SJCRH30 (cell line): ENCODE measurements at regions not wholly inside any gene's neighbourhood (a gene's known extent, or its start where the extent isn't known, plus 50 kb on each side); places are given as distances from the start of the nearest gene placed in this dataset.

ENCODE experiments used
- DNase-seq, 2 experiments: peaks; one replicate each; pipeline ENCODE4 v3.0.0-alpha.2; 2015 to 2020
- H3K27ac ChIP-seq: fragments of 250-450 bp; sonication (Bioruptor Pico); 2 replicates; pipeline ENCODE4 v1.5.1; 2020; ENCODE audit warnings: mild to moderate bottlenecking, moderate library complexity
- H3K27me3 ChIP-seq: fragments of 250-450 bp; sonication (Bioruptor Pico); 2 replicates; pipeline ENCODE4 v1.5.1; 2020; ENCODE audit warnings: mild to moderate bottlenecking, moderate library complexity
- H3K36me3 ChIP-seq: fragments of 250-450 bp; sonication (Bioruptor Pico); 2 replicates; pipeline ENCODE4 v1.5.1; 2020; ENCODE audit warnings: mild to moderate bottlenecking, moderate library complexity
- H3K4me1 ChIP-seq: fragments of 250-450 bp; sonication (Bioruptor Pico); 2 replicates; pipeline ENCODE4 v1.5.1; 2020; ENCODE audit warnings: mild to moderate bottlenecking, moderate library complexity
- H3K4me3 ChIP-seq: fragments of 250-450 bp; sonication (Bioruptor Pico); 2 replicates; pipeline ENCODE4 v1.5.1; 2020; ENCODE audit warnings: mild to moderate bottlenecking, moderate library complexity
- H3K9me3 ChIP-seq: fragments of 250-450 bp; sonication (Bioruptor Pico); replicated peaks from 2 replicates; pipeline ENCODE4 v1.5.1; 2020; ENCODE audit warnings: mild to moderate bottlenecking, moderate library complexity

- H3K27ac ChIP-seq = no peak overlapping the region
- no peak overlapping the region for H3K4me3 ChIP-seq
- H3K36me3 ChIP-seq = no peaks in the 10 kb centered on the region
- H3K4me1 ChIP-seq = no peaks in the 10 kb centered on the region
- no peaks in the 10 kb centered on the region for H3K27me3 ChIP-seq
- DNase-seq = no peak
- no peaks in the 10 kb centered on the region for H3K9me3 ChIP-seq
Observed at GRCh38 chr5:8322484-8322883, 453.5 kb downstream of the MTRR start.

DNA sequence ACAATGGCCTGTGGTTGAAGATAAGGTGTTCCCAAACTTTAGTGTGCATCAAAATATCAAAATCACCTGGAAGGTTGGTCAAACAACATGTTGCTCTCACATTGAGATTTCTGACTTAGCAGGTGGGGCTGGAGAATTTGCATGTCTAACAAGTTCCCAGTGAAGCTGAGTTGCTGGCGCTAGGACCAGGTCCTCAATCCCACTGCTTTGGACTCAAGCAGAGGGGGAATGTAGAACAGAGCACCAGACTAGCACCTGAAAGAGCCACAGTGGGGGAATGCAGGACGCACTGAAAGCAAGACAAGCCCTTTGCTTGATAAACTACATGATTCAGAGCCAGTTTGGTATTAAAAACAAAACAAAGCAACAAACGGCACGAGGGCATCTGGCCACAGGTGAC, 458.1 kb downstream of the MTRR start:
- no peak for DNase-seq
- Histone ChIP-seq H3K27me3 (no peaks in the 10 kb centered on the region), H3K4me1 (no peaks in the 10 kb centered on the region), H3K27ac (no peak overlapping the region), H3K4me3 (no peak overlapping the region), H3K9me3 (no peaks in the 10 kb centered on the region), H3K36me3 (no peaks in the 10 kb centered on the region)

DNA sequence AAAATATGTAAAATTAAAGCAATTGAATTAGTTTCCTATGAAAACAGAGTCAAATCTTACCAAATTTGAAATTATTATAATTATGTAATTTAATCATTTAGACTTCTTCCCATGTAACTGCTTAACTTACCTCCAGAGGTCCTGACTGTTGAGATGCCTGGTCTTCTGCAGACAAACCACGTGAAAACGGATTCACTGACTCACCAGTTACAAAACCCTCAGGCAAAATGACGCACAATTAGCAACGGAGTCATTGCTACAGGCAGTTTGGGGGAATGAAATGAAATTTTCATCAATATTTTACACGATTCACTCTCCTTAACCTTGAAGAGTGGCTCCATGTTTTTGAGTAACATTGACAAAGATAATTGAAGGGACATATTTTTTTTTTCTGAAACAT, 460.8 kb downstream of the MTRR start:
- H3K27ac ChIP-seq = no peak overlapping the region
- no peak overlapping the region for H3K4me3 ChIP-seq
- H3K36me3 ChIP-seq = no peaks in the 10 kb centered on the region
- H3K4me1 ChIP-seq = no peaks in the 10 kb centered on the region
- H3K9me3 ChIP-seq = no peaks in the 10 kb centered on the region
- H3K27me3 ChIP-seq = no peaks in the 10 kb centered on the region
- no peak for DNase-seq

DNA sequence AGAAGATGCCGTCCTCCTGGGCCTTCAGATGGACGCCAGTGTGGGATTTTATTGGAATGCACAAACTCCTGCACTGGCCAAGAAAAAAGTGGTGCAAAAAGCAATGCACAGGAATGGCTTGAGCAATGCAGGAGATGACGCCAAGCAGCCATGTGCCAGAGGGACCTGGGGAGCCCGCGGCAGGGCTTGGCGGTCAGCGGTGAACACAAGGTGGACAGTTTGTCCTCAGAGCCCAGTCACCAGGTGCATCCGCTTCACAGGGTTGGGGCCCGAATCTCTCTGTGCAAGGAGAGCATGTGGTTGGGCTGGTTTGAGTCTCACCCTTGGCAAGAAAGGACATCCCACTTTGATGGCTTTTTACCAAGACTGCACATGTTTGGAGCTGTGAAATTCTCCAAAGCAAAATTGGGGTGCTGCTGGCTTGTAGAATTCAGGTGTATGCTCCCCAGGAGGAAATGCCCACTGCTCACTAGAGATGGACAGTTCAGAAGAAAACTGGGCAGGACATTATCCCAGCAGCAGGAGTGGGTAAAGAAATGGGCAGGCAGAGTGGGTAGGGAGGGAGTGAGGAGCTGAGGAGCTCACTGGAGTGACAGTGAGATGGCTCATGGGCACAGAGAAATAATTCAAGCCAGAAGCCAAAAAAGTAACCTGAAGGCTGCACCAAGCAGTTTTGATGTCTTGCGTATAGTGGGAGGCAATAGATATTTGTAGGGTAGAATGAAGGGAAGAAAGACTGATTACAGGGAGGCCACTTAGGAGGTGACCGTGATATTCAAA, 463.9 kb downstream of the MTRR start:
- no peaks in the 10 kb centered on the region for H3K9me3 ChIP-seq
- DNase-seq = no peak
- H3K36me3 ChIP-seq = no peaks in the 10 kb centered on the region
- no peaks in the 10 kb centered on the region for H3K4me1 ChIP-seq
- H3K4me3 ChIP-seq = no peak overlapping the region
- no peak overlapping the region for H3K27ac ChIP-seq
- no peaks in the 10 kb centered on the region for H3K27me3 ChIP-seq

DNA sequence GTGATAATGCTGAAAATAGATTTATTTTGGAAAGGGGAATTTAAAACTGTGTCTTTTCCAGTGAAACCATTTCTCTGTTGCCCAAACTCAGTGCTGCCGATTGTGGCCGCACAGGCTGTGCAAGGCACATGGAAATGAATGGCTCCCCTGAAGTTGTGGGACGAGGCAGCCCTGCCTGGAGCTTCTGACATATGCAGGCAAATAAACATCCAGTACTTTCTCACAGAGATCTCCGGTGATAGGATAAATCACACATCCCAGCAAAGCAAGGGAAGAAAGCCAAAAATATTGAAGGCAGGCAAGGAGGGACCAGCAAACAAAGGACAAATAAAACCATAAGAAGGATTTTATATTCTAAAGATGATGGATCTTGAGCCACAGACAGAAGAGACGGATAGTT, 464.5 kb downstream of the MTRR start:
- Histone ChIP-seq H3K4me3 (no peak overlapping the region), H3K27me3 (no peaks in the 10 kb centered on the region), H3K4me1 (no peaks in the 10 kb centered on the region), H3K9me3 (no peaks in the 10 kb centered on the region), H3K36me3 (no peaks in the 10 kb centered on the region), H3K27ac (no peak overlapping the region)
- DNase-seq = no peak

GRCh38 chr5:8333977-8334376, 465.0 kb downstream of the MTRR start:
- H3K4me1 ChIP-seq = no peaks in the 10 kb centered on the region

DNA sequence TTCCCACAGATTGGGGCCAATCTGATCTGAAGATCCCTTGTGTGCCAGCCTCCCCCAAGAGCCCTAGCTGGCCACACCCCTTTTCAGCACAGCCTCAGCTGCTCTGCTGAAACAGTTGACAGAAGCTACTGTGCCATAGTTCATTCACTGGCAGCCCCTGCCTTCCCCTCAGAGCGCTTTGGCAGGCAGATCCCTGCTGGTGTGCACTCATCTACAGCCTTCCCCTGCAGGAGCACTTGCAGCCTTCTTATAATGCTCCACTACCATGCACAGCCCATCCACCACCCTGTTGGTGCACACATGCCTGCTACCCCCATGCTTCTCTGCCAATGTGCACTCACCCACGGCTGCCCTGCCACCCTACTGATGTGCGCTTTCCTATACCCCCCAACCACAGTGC, 471.3 kb downstream of the MTRR start:
- no peak overlapping the region for H3K27ac ChIP-seq
- no peak for DNase-seq
- no peaks in the 10 kb centered on the region for H3K9me3 ChIP-seq
- H3K4me3 ChIP-seq = no peak overlapping the region
- no peaks in the 10 kb centered on the region for H3K4me1 ChIP-seq
- no peaks in the 10 kb centered on the region for H3K27me3 ChIP-seq
- no peaks in the 10 kb centered on the region for H3K36me3 ChIP-seq

More at GRCh38 chr5:8333977-8334376, 465.0 kb downstream of the MTRR start:
- Histone ChIP-seq H3K27ac (no peak overlapping the region), H3K4me3 (no peak overlapping the region), H3K36me3 (no peaks in the 10 kb centered on the region), H3K27me3 (no peaks in the 10 kb centered on the region), H3K9me3 (no peaks in the 10 kb centered on the region)
- no peak for DNase-seq

DNA sequence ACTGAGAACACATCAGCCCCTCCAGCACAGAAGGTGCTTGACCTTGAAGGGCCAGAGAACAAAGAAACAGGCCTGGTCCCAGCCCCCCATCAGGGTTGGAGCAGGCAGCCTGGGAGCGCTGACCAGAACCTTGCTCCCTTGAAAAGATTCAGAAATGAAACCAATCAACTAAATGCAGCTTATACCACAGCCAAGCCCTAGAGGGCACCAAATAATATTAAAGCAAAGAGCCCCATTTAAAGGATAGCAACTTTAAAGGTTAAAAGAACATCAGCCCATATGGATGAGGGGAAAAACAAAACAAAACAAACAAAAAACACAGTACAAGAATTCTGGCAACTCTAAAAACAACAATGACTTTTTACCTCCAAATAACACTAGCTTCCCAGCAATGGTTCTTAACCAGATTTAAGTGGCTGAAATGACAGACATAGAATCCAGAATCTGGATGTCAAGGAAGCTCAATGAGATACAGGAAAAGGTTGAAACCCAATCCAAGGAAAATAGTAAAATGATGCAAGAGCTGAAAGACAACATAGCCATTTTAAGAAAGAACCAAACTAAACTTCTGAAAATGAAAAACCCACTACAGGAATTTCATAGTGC, 471.9 kb downstream of the MTRR start:
- Histone ChIP-seq H3K4me3 (no peak overlapping the region), H3K27ac (no peak overlapping the region), H3K27me3 (no peaks in the 10 kb centered on the region), H3K36me3 (no peaks in the 10 kb centered on the region), H3K9me3 (no peaks in the 10 kb centered on the region), H3K4me1 (no peaks in the 10 kb centered on the region)
- DNase-seq = peak in 1 of 2 experiments; percentile 14

GRCh38 chr5:8341406-8341805, 472.5 kb downstream of the MTRR start:
- Histone ChIP-seq H3K4me1 (no peaks in the 10 kb centered on the region), H3K36me3 (no peaks in the 10 kb centered on the region), H3K27ac (no peak overlapping the region), H3K9me3 (no peaks in the 10 kb centered on the region), H3K27me3 (no peaks in the 10 kb centered on the region), H3K4me3 (no peak overlapping the region)
- DNase-seq = no peak

DNA sequence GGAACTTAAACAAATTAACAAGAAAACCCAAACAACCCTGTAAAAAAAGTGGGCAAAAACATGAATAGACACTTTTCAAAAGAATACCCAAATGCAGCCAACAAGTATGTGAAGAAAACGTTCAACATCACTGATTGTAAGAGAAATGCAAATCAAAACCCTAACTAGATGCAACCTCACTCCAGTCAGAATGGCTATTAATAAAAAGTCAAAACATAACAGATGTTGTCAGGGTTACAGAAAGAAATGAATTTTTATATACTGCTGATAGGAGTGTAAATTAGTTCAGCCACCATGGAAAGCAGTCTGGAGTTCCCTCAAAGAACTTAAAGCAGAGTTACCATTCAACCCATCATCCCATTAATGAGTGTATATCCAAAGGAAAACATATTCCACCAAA, 479.0 kb downstream of the MTRR start:
- H3K27me3 ChIP-seq = no peaks in the 10 kb centered on the region
- H3K27ac ChIP-seq = no peak overlapping the region
- H3K36me3 ChIP-seq = no peaks in the 10 kb centered on the region
- no peak for DNase-seq
- no peaks in the 10 kb centered on the region for H3K4me1 ChIP-seq
- no peaks in the 10 kb centered on the region for H3K9me3 ChIP-seq
- no peak overlapping the region for H3K4me3 ChIP-seq

- no peak overlapping the region for H3K27ac ChIP-seq
- H3K4me3 ChIP-seq = no peak overlapping the region
- DNase-seq = no peak
- no peaks in the 10 kb centered on the region for H3K27me3 ChIP-seq
- H3K36me3 ChIP-seq = no peaks in the 10 kb centered on the region
- no peaks in the 10 kb centered on the region for H3K4me1 ChIP-seq
- H3K9me3 ChIP-seq = no peaks in the 10 kb centered on the region
Observed at GRCh38 chr5:8349855-8350254, 480.9 kb downstream of the MTRR start.

DNA sequence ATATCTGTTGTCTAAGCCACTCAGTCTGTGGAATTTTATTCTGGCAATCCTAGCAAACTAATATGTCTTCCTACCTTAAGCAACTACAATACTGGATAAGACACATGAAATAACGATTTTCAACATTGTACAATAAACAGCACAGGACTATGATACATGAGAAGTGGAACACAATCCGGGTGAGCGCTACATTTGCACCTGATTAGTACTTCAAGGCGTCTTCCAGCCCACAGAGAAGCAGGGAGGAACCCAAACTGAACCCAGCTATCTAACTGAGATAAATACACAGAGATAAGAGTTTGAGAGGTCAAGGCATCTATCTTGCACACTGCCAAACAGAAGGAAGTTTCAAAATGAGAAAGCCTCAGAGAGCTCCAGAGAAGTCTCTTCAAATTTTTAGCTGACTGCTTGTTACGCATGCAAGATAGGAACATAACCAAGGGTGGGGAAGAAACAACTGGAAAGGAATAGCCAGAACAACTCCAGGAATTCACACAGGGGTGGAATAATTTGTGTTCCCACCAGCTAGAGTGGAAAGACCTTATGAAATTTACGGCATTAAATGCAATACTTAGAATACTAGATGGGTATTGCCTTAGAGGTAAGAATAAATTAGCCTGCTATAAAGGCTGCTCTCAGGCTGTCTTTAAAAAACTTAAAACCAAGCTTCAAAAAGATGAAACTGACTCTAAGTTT, 481.8 kb downstream of the MTRR start:
- no peak overlapping the region for H3K4me3 ChIP-seq
- H3K9me3 ChIP-seq = no peaks in the 10 kb centered on the region
- no peaks in the 10 kb centered on the region for H3K36me3 ChIP-seq

GRCh38 chr5:8355981-8356380, 487.0 kb downstream of the MTRR start:
- Histone ChIP-seq H3K9me3 (no peaks in the 10 kb centered on the region), H3K27me3 (no peaks in the 10 kb centered on the region), H3K4me1 (no peaks in the 10 kb centered on the region)

More for the DNA sequence above, 481.8 kb downstream of the MTRR start:
- H3K27me3 ChIP-seq = no peaks in the 10 kb centered on the region
- H3K27ac ChIP-seq = no peak overlapping the region
- no peaks in the 10 kb centered on the region for H3K4me1 ChIP-seq
- no peak for DNase-seq

DNA sequence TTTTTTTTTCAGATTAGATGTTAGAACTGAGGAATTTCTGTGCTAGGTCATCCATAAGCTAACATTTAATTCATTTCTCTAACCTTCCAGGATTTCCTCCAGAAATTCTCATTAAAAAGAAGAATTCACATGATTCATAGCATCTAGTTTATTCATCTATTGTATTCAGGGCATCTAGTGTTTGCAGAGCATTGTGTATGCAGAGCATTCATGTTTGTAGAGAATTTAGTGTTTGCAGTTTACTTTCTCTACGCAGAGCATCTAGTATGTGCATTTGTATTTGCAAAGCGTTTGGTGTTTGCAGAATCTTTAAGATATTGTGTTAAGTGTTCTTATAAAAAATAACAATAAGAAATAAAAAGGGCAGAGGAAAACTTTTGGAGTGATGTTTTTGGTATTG, 491.1 kb downstream of the MTRR start:
- Histone ChIP-seq H3K4me1 (no peaks in the 10 kb centered on the region), H3K27me3 (no peaks in the 10 kb centered on the region), H3K9me3 (no peaks in the 10 kb centered on the region), H3K27ac (no peak overlapping the region), H3K4me3 (no peak overlapping the region), H3K36me3 (no peaks in the 10 kb centered on the region)
- DNase-seq = no peak

More at GRCh38 chr5:8355981-8356380, 487.0 kb downstream of the MTRR start:
- no peak for DNase-seq
- Histone ChIP-seq H3K36me3 (no peaks in the 10 kb centered on the region), H3K4me3 (no peak overlapping the region), H3K27ac (no peak overlapping the region)

- no peaks in the 10 kb centered on the region for H3K9me3 ChIP-seq
- H3K27ac ChIP-seq = no peak overlapping the region
- no peaks in the 10 kb centered on the region for H3K27me3 ChIP-seq
- H3K36me3 ChIP-seq = no peaks in the 10 kb centered on the region
- no peak overlapping the region for H3K4me3 ChIP-seq
- H3K4me1 ChIP-seq = no peaks in the 10 kb centered on the region
- DNase-seq = no peak
Observed at GRCh38 chr5:8362495-8362894, 493.5 kb downstream of the MTRR start.
